GM04503 (cell line): ENCODE measurements at regions not wholly inside any gene's neighbourhood (a gene's known extent, or its start where the extent isn't known, plus 50 kb on each side); places are given as distances from the start of the nearest gene placed in this dataset.
A peak's percentile ranks its signal among the peaks of the same experiment; 100 is the strongest.
"Not testable (repeated sequence)": the region's sequence is repeated elsewhere in the genome, so short reads cannot be mapped to it uniquely, and the experiment has no call there.

Source experiments
- DNase-seq: peaks from one replicate; pipeline ENCODE4 v3.0.0-alpha.2; 2012; ENCODE audit warnings: low read depth

- DNase-seq: no peak
Observed at GRCh38 chr19:20482721-20483120, 82.9 kb downstream of the ZNF737 start.

- no peak for DNase-seq
Observed at GRCh38 chr19:20481736-20482135, 83.8 kb downstream of the ZNF737 start.

GRCh38 chr19:20479483-20479882 is 86.1 kb downstream of the ZNF737 start:
- no peak for DNase-seq

GRCh38 chr19:20478936-20479335 is 86.6 kb downstream of the ZNF737 start:
- DNase-seq: no peak

GRCh38 chr19:20472854-20473253 is 92.7 kb downstream of the ZNF737 start:
- DNase-seq: no peak

GRCh38 chr19:20471431-20471830 is 94.2 kb downstream of the ZNF737 start:
- DNase-seq: no peak

- DNase-seq: no peak
Observed at GRCh38 chr19:20470345-20471135, 95.0 kb downstream of the ZNF737 start.

GRCh38 chr19:20466638-20466990 is 99.0 kb downstream of the ZNF737 start:
- not testable (repeated sequence) for DNase-seq

- DNase-seq: not testable (repeated sequence)
Observed at GRCh38 chr19:20465922-20466637, 99.5 kb downstream of the ZNF737 start.

- no peak for DNase-seq
Observed at GRCh38 chr19:20453425-20453935, 112.1 kb downstream of the ZNF737 start.

- DNase-seq: no peak
Observed at GRCh38 chr19:20444202-20444885, 121.2 kb downstream of the ZNF737 start.

GRCh38 chr19:20432266-20432842 is 133.2 kb downstream of the ZNF737 start:
- DNase-seq: not testable (repeated sequence)

- no peak for DNase-seq
Observed at GRCh38 chr19:20431826-20432225, 133.8 kb downstream of the ZNF737 start.

GRCh38 chr19:20423381-20424197 is 142.0 kb downstream of the ZNF737 start:
- DNase-seq: peak; percentile 35

GRCh38 chr19:20422216-20423205 is 143.1 kb downstream of the ZNF737 start:
- no peak for DNase-seq

- DNase-seq: no peak
Observed at GRCh38 chr19:20416661-20417060, 148.9 kb downstream of the ZNF737 start.

- no peak for DNase-seq
Observed at GRCh38 chr19:20414120-20414519, 151.5 kb downstream of the ZNF737 start.

- DNase-seq: no peak
Observed at GRCh38 chr19:20413705-20414104, 151.9 kb downstream of the ZNF737 start.

GRCh38 chr19:20412846-20413245 is 152.7 kb downstream of the ZNF737 start:
- no peak for DNase-seq

- no peak for DNase-seq
Observed at GRCh38 chr19:20397292-20397691, 168.3 kb downstream of the ZNF737 start.
